HuH-7 (cell line): ENCODE measurements at regions not wholly inside any gene's neighbourhood (a gene's known extent, or its start where the extent isn't known, plus 50 kb on each side); places are given as distances from the start of the nearest gene placed in this dataset.

Experiments used
- DNase-seq: peaks from one replicate; pipeline ENCODE4 v3.0.0; 2011; ENCODE audit warnings: low spot score

DNA sequence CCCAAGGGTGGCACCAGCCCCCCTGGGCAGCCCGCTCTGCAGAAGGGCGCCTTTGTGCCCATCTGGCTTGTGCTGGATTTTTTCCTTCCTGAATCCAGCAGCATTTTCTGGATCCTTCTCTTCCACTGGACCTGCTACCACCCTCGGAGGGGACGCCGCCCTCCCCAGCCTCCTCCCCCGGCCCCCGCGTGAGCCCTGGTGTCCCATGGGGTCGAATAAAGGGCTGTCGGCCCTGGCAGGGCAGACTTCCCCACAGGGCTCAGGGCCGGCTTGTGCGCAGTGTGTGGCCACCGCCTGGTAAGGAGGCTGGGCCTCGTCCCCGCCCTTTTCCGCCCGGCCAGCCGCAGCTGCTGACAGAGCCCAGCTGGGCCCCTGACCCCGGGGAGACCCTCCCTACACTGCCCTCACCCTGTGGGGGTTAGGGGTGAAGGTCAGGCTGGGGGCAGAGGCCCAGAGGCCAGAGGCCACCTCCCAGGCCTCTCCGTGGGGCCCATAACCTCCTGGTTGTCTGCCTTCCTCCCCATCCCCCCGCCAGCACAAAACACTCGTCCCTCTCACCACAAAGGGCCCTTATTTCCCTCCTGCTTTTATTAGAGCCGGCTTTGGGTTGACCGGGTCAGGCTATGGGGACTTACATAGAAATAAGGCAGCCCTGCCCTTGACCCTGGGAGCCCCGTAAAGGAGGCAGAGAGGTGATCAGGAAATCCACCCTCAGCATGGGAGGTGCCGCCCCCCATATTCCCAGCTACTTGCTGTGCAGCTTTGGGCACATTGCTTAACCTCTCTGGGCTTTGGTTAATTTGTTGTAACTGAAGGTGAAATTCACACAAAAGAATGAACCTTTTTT lies 179.3 kb upstream of the CIBAR2 start:
- DNase-seq, result peak; percentile 91

DNA sequence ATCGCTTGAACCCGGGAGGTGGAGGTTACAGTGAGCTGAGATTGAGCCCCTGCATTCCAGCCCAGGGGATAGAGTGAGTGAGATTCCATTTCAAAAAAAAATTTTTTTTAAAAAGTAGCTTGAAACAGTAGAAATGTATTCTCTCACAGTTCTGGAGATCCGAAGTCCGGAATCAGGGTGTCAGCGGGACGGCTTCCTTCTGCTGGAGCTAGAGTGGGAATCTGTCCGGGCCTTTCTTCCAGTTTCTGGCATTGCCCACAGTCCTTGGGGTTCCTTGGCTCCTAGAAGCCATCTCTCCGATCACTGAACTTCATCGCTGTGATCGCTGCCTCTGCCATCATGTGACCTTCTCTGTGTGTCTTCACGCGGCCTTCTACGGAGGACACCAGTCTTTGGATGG lies 181.2 kb upstream of the CIBAR2 start:
- DNase-seq, result no peak

DNA sequence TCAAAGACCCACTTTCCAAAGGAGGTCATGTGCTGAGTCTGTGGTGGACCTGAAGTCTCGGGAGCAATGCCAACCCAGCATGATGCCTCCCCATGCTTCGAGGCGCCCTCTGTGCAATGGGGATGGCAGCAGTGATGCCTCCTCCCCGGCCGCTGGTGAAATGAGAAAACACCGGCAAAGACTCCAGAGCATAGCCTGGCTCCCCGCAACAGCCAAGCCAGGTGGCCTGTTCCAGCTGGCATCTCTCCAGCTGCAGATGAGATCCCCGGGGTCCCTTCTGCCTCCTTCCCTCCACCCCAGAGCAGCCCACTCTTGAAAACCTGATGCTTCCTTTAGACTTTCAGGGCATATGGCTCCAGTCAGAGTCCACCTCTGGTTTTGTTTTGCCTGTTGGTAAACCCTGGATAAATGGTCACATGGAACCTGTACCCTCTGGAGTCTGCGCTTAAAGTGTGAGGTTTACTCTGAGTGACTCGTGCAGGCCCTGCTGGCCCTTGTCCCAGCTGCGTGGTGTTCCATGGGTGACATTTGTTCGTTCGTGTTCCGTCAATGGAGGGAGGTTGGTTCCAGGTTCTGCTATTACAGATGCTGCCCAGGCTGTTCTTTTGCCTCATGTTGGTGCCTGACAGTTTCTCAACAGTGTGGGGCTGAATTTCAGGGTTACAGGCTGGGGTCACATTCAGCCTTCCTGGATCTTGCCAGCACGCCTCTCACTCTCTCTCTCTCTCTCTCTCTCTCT lies 181.8 kb upstream of the CIBAR2 start:
- no peak for DNase-seq

DNA sequence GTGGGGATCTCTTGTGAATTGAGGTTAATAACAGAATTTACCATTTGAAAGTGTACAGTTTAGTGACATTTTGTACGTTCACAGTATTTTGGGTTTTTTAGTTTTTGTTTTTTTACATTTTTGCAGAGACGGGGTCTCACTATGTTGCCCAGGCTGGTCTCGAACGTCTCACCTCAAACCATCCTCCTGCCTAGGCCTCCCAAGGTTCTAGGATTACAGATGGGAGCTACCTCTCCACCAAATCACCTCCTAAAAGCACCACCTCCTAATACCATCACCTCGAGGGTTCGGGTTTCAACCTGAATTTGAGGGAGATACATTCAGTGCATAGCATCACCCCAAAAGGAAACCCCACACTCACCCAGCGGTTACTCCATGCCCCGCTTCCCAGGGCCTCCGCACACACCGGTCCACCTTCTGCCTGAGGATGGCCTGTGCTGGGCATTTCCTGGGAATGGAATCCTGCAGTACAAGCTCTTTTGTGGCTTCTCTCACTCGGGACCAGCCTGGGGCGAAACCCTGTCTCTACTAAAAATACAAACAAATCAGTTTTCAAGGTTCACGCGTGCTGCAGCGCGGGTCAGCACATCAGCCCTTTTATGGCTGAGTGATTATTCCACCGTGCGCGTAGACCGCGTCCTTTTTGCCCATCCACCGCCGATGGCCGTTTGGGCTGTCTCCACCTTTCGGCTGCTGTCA lies 182.7 kb upstream of the CIBAR2 start:
- no peak for DNase-seq

DNA sequence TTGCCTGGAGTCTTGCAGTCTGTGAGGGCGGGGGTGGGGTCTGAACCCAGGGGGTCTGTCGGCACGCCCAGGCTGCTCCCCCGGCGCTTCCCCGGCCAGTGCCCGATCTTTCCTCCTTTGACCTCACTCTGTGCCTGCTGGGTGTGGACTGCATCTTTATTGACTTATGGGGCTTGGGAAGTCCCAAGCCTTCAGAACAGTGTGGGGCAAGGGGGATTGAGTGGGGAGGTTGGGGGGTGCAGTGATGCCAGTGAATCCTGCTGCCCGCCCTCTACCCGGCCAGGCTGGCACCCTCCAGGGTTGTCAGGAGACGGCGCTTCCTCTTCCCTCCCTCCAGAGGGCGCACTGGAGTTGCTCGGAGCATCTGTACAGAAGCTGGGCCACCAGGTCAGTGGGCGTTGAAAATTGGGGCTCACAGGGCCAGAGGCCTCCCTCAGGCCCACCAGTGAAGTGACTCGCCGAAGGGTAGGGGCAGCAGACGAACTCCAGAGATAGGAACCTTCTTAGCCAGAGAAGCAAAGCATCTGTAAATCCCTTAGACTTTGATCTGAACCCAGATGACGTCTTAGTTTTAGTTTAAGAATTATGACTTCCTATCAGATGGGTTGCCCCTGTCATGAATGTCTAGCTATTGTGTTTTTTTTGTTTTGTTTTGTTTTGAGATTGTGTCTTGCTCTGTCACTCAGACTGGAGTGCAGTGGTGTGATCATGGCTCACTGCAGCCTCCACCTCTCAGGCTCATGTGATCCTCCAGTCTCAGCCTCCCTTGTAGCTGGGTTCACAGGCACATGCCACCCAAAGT lies 184.8 kb upstream of the CIBAR2 start:
- peak; percentile 83 for DNase-seq

DNA sequence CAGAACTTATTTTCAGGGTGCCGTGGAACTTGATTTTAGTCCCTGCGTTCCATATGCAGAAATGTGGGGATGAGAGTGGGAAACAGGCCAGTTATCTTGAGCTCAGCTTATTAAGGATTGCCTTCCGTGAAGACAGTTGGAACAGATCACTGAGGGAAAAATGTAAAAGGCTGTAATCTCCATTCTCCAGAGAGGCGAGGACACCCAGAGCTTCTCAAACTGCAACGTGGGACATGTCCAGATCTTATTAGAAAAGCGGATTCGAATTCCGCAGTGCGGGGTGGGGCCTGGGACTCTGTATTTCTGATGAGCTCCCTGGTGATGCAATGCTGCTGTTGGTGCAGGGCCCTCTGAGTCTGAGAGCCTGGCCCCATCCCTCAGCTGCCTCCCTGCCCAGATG lies 185.6 kb upstream of the CIBAR2 start:
- DNase-seq, result no peak

DNA sequence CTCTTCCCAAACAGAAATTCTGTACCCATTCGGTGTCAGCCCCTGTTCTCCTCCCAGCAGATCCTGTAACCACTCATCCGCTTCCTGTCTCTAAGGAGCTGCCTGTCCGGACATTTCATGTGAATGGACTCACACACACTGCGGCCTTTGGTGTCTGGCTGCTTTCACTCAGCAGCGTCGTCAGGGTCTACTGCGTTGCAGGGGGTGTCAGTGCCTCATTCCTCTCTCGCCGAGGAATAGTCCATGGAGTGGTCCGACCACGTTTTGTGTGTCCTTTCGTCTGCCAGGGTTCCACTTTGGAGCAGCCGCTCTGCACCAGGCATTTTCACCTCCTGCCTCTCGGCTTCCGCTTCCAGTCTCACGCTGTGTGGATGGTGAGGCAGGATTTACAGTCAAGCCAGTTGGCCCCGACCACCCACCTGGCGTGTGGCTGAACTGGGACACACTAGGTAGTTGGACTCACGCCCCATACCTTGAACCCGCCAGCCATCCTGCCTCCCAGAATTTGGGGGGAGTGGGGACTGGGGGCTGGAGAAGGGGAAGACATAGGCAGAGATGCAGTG lies 188.2 kb upstream of the CIBAR2 start:
- DNase-seq, result no peak

DNA sequence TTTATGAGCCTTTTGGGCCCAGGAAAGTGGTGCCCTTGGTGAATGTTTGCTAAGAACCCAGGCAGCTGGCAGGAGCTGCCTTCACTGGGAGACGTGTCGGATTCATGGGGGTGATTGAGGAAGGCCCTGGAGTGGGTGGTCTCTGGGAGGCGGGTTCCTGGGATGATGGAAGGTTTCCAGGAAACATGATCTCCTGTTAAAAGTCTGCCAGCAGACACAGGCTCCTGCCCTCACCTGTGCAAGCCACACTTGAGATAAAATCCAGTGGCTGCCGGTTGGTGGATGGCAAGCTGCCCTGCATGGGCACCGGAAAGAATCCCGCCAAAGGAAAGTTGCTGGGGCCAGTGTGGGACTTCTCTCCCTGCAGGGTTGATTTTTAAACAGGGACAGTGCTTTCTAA lies 189.0 kb upstream of the CIBAR2 start:
- DNase-seq, result no peak

DNA sequence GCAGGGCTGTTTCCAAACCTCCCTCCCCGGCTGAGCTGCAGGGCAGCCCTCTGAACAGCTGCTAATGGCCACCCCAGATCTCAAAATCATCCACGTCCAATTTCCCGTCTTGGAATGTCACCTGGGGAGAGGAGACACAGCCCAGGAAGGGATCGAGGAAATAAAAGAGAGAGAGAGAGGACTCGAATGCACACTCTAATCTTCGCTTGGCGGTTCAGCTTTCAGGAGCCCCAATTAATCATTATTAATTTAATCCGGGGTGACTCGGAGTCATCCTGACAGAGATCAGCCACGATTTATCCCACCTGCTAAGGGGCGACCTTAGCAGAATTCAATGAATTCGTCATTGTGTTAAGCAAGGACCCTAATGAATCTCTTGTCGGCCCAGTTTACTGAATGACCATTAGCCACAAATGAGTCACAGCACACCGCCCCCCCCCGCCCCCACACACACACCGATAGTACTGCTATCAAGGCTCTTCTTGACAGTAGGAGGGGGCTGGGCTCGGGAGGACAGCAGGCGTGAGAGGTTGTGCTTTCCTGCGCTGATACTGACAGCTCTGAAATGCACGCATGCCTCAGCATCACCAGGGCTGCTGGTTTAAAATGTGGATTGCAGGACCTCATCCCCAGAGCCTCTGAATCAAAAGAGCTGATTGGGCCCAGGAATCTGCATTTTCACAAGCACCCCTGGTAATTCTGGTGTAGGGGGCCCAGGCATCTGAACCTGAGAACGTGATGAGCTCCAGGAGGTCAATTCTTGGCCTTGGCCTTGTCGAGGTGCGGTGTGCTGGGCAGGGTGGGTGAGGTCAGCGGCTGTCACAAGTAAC lies 190.0 kb upstream of the CIBAR2 start:
- DNase-seq, result no peak

DNA sequence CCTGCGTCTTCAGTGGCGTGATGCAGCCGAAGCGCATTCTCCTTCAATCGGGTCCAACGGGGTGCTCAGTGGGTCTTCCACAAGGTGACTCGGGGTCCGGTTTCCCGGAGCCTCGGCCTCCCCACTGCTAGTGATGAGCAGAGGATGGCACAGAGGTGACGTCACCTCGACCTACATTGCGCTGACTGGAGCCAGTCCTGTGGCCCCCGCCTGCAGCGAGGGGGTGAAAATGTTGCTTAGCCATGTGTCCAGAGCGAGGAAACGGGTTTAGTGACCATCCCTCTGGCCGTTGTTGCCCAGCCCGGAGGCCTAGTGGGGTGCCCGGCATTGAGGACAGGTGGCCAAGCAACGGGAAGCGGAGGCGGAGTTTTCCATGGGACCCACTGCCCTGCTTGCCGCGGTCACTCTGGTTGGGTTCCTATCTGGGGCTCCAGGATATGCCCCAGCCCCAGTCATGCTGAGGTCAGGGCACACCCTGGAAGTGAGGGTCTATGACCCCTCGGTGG lies 190.6 kb upstream of the CIBAR2 start:
- no peak for DNase-seq

DNA sequence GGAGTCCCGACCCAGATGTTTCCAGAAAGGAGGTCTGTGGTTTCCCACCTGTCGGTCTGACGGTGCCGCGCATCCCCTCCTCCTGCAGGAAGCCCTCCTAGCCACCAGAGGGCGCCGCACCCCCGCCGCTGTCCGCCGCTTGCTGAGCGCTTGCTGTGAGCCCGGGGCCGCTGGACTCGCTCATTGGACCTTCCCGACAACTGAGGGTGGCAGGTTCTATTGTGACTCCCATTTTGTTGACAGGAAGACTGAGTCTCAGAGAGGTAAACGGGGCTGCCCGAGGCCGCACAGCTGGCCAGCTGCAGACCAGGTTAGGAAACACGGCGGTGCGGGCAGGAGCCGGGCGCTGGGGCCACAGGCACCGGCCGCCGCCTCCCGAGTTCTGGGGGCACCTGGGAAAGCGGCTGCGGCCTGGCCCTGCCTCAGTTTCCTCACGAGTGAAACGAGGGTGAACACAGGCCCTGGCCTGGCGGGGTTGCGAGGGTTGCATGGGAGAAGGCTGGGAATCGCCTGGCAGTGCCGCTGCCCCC lies 191.1 kb upstream of the CIBAR2 start:
- peak; percentile 92 for DNase-seq

DNA sequence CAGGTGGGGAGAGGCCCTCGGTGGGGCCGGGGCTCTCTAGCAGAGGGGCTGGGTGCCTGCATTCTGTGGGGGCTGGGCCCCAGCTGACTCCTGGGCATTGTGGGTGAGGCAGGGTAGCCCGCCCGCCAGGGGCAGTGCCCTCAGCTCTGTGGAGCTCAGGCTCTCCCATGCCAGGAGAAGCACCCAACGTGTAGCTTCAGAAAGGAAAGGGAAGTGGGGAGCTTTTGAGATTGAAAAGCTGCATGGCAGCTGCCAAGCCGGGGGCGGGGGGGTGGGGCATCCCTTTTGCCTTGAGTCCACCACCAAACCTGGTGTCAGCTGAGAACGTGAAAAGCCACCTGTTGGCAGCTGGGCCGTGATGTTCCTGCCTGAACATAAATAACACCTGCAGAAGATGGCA lies 192.1 kb upstream of the CIBAR2 start:
- no peak for DNase-seq

DNA sequence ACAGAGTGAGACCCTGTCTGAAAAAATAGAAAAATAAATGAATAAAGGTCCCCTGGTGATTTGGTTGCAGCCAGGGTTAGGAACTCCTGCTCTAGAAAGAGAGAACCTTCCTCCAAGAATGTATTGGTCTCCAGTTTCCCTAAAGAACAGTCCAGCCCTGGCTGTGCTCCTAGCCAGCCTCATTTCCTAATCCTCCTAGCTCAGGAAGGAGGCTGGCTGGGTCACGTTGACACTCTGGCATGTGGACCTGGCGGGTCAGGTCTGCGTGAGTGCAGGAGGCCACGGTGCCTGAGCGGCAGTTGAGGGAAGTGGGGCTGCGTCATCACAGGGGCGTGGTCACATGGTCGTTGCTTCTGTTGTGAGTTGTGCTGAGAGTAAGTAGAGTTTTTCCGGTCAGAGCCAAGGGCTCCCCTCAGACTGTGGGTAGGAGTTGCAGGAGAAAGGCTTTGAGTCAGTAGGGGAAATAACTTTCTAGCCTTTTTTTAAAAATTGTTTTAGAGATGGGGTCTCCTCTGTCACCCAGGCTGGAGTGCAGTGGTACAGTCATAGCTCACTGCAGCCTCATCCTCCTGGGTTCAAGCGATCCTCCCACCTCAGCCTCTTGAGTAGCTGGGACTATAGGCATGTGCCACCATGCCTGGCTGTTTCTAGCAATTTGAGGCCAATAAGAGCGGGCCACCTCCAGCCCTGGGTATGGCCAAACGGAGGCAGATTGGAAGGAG lies 194.0 kb upstream of the CIBAR2 start:
- peak; percentile 87 for DNase-seq

DNA sequence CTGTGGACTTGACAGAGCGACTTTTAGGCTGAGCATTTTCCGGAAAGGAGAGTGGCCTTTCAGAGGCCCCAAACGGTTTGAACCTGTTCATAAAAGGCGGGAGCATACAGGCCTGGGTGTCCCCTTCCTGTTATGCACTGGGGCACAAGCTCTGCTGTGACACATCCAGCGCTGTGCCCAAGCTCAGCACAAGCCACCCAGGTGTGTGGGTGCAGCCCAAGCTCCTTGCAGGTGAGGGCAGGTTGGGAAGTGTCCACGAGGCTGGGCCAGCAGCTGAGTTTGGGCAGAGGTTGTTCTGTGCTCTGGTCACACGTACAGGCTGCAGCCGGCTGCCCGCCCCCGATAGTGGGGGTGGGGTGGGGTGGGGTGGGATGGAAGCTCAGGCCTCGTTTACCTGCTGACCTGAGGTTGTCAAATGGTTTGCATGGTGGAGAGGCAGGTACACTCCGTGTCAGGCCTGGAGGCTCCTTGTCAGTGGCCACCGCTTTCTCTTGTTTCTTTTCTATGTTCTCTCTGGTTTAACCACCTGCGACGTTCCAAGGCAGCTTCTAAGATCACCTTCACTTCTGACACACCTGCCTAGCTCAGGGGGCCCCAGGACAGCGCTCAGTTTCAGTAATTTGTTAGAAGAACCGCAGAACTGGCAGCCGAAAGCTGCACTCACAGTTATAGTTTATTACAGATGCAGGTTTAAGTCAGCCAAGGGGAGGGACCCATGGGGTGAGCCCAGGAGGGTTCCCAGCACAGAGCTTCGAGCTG lies 194.7 kb upstream of the CIBAR2 start:
- DNase-seq, result no peak

DNA sequence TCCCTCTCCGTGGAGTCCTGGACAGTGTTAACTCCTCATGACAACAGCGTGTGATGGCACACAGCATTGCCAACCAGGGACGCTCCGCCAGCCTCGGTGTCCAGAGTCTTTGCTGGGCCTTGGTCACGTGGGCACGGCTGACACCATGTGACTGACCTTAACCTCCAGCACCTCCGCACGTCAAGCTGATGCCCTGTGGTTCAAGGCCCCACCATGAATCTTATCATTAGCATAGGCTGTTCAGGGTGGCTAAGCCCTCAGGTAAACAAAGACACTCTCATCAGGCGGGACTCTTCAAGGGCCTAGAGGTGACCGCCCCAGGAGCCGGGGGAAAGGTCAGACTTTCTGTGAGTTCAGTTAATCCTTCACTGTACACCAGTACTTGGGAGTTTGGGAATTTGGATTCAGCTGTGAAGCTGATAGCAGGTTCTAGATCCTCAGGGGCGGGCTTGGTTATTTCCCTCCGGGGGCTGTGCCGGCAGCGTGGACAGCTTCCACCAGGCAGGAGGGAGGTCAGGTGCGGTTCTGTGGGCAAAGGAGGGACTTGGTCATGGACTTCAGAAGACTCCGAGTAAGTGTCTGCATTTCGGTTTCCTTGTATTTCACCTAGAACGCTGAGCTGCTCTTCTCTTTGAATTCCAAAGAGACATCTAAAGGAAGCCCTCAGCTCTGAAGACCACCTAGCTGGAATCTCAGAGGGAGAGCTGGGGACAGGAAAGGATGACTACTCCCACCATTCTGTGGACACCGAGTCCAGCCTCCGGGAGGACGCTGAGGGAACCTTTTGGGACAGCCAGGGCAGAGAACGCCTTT lies 195.5 kb upstream of the CIBAR2 start:
- peak; percentile 89 for DNase-seq

DNA sequence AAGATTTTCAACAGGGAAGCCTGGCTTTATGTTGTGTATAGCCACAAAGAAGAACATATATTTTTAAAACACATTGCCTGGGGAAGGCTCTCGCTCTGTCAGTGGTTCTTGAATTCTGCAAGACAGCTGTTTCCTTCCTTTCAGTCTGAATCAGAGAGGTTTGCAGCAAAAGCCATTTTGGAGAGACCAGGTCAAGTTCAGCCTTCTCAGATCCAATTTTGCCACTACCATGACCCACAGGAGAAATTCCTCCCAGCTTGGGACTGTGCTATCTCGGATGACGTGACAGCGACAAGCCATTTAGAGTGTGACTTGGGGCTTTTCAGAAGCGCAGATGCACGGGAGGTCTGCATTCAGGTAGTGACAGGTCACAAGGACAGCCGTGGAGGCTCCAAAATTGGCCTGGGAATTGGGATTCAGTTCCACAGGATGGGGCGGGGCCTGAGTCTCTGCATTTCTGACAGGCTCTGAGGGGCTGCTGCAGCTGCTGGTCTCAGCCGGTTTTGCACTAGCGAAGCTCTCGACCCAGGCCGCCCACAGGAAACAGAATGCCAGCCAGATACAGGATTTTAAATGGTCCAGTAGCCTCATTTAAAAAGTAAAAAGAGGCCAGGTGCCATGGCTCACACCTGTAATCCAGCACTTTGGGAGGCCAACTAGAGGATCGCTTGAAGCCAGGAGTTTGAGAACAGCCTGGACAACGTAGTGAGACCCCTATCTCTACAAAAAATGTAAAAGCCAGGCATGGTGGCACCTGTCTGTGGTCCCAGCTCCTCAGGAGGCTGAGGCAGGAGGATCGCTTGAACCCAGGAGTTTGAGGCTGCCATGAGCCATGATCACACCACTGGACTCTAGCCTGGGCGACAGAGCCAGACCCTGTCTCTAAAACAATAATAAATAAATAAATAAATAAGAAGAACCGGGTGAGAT lies 196.6 kb upstream of the CIBAR2 start:
- no peak for DNase-seq
